ENCODE measurements at regions not wholly inside any gene's neighbourhood (a gene's known extent, or its start where the extent isn't known, plus 50 kb on each side); places are given as distances from the start of the nearest gene placed in this dataset.

- TF ChIP-seq, protein P1, sequence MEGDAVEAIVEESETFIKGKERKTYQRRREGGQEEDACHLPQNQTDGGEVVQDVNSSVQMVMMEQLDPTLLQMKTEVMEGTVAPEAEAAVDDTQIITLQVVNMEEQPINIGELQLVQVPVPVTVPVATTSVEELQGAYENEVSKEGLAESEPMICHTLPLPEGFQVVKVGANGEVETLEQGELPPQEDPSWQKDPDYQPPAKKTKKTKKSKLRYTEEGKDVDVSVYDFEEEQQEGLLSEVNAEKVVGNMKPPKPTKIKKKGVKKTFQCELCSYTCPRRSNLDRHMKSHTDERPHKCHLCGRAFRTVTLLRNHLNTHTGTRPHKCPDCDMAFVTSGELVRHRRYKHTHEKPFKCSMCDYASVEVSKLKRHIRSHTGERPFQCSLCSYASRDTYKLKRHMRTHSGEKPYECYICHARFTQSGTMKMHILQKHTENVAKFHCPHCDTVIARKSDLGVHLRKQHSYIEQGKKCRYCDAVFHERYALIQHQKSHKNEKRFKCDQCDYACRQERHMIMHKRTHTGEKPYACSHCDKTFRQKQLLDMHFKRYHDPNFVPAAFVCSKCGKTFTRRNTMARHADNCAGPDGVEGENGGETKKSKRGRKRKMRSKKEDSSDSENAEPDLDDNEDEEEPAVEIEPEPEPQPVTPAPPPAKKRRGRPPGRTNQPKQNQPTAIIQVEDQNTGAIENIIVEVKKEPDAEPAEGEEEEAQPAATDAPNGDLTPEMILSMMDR (IDR thresholded peaks at IDR 0.05; ENCODE audit: low read length) = no peak
- no peak for TF ChIP-seq EZH2 (IDR thresholded peaks at IDR 0.05; ENCODE audit: borderline replicate concordance, low read length)
Measured at GRCh38 chr6:145483191-145483996, 251.9 kb downstream of the EPM2A start.

All from OCI-LY1 (cell line).